ENCODE measurements at regions not wholly inside any gene's neighbourhood (a gene's known extent, or its start where the extent isn't known, plus 50 kb on each side); places are given as distances from the start of the nearest gene placed in this dataset.

DNA sequence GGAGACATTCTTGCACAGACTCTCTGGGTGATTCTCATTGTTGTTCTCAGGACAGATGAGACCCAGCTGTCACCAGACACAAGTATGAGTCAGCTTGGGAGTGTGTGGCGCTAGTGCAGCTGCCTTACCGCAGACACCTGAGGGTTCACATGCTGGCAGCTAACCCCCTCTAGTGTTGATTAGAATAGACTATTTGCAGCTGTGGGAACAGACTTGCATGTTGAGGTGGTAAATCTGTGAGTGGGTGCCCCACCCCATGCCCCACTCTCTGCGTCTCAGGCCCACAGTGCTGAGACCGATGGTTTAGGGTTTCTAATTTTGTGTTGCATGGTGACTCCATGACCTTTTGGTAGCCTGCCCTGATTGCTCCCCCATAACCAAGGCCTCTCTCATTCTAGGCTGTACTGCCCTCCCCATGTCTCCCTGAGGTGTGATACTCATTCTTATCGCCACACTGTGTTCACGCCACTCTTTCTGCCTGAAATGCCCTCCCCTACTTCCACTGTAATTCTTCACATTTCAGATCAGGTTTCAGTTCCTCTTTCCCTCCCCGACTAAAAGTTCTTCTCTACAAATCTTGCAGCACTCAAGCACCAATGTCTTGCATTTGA lies 73.7 kb upstream of the KIRREL3 start:
- TF ChIP-seq, protein P1, sequence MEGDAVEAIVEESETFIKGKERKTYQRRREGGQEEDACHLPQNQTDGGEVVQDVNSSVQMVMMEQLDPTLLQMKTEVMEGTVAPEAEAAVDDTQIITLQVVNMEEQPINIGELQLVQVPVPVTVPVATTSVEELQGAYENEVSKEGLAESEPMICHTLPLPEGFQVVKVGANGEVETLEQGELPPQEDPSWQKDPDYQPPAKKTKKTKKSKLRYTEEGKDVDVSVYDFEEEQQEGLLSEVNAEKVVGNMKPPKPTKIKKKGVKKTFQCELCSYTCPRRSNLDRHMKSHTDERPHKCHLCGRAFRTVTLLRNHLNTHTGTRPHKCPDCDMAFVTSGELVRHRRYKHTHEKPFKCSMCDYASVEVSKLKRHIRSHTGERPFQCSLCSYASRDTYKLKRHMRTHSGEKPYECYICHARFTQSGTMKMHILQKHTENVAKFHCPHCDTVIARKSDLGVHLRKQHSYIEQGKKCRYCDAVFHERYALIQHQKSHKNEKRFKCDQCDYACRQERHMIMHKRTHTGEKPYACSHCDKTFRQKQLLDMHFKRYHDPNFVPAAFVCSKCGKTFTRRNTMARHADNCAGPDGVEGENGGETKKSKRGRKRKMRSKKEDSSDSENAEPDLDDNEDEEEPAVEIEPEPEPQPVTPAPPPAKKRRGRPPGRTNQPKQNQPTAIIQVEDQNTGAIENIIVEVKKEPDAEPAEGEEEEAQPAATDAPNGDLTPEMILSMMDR (conservative IDR thresholded peaks at IDR 0.05; ENCODE audit: low read length), result peak; percentile 76
- no peak for TF ChIP-seq EZH2phosphoT487 (IDR thresholded peaks at IDR 0.05; ENCODE audit: borderline replicate concordance, low read depth, low read length)
